ENCODE measurements at regions not wholly inside any gene's neighbourhood (a gene's known extent, or its start where the extent isn't known, plus 50 kb on each side); places are given as distances from the start of the nearest gene placed in this dataset.

GRCh38 chr2:236675526-236675925 lies 105.9 kb downstream of the ACKR3 start:
- no peaks in the 10 kb centered on the region for H3K36me3 ChIP-seq (replicated peaks in 1 of 2; ENCODE audit: control insufficient read depth in 1 of 2, insufficient read depth in 2 of 2, low read length in 2 of 2)
- H4K20me1 ChIP-seq (ENCODE audit: insufficient read depth, low read length) = no peaks in the 10 kb centered on the region
- H3K79me2 ChIP-seq (ENCODE audit: insufficient read depth, low read length) = no peaks in the 10 kb centered on the region
- H3K27ac ChIP-seq (ENCODE audit: extremely low read length, insufficient read depth, low read length) = no peak overlapping the region
- in situ Hi-C loops (cut with HindIII; ENCODE audit: extremely low pct_ligation_motif_present, low pct_unique_long_range_greater_than_20kb) (no loop called here), intact Hi-C loops (cut with micrococcal nuclease; ENCODE audit: unreplicated experiment) (no loop called here)
- ChIA-PET CTCF (ENCODE audit: low intra/inter-chr PET ratio, low total read pairs) (no interaction called here), POLR2A (no interaction called here)
- no peaks in the 10 kb centered on the region for H3K4me1 ChIP-seq (ENCODE audit: insufficient read depth, low read length)
- H3K4me2 ChIP-seq (ENCODE audit: low read depth, low read length) = no peak overlapping the region
- H3K27me3 ChIP-seq (ENCODE audit: control insufficient read depth in 1 of 2, insufficient read depth in 2 of 2, low read length in 2 of 2) = peaks cover 0 to 11% of the 10 kb centered on the region in 2 experiments; a peak in 1 of 5 replicates
- no TSS peak for BruUV-seq (replicated peaks)
- ATAC-seq = no peak
- no peak overlapping the region for H3K9ac ChIP-seq (ENCODE audit: insufficient read depth, low read depth, low read length)
- TF ChIP-seq CBX5 (CRISPR knock-in tag; IDR thresholded peaks at IDR 0.05; ENCODE audit: borderline replicate concordance) = no peak
- no peak for TF ChIP-seq ZNF446 (CRISPR knock-in tag; IDR thresholded peaks at IDR 0.05)
- no peak for TF ChIP-seq MEIS2 (CRISPR knock-in tag; IDR thresholded peaks at IDR 0.05)
- TF ChIP-seq RAD21 (CRISPR knock-in tag; IDR thresholded peaks at IDR 0.05) = no peak
- TF ChIP-seq SRY (CRISPR knock-in tag; IDR thresholded peaks at IDR 0.05) = no peak
- no peak for TF ChIP-seq ZNF562 (CRISPR knock-in tag; IDR thresholded peaks at IDR 0.05; ENCODE audit: borderline replicate concordance)
- TF ChIP-seq ZBTB37 (CRISPR knock-in tag; IDR thresholded peaks at IDR 0.05) = no peak
- no peak for TF ChIP-seq ZNF275 (CRISPR knock-in tag; IDR thresholded peaks at IDR 0.05; ENCODE audit: borderline replicate concordance)
- no peak for TF ChIP-seq THAP11 (CRISPR knock-in tag; IDR thresholded peaks at IDR 0.05)
- TF ChIP-seq ZMYM4 (CRISPR knock-in tag; IDR thresholded peaks at IDR 0.05) = no peak
- H3K9me3 ChIP-seq (ENCODE audit: low read length) = no peaks in the 10 kb centered on the region
- DNase-seq (ENCODE audit: low spot score) = no peak
- H3K4me3 ChIP-seq (replicated peaks in 1 of 3; ENCODE audit: insufficient read depth in 1 of 3, low read depth in 2 of 3, low read length in 3 of 3) = no peak overlapping the region
- H2AFZ ChIP-seq (ENCODE audit: low read length) = no peak overlapping the region
- FAIRE-seq = no peak

All from HepG2 (cell line).